SU-DHL-6 (cell line): ENCODE measurements at regions not wholly inside any gene's neighbourhood (a gene's known extent, or its start where the extent isn't known, plus 50 kb on each side); places are given as distances from the start of the nearest gene placed in this dataset.
"Not testable (repeated sequence)": the region's sequence is repeated elsewhere in the genome, so short reads cannot be mapped to it uniquely, and the experiment has no call there.

Experiments
- H2AFZ ChIP-seq: fragments of 200-600 bp; sonication (generic); 2 replicates; pipeline ENCODE4 v1.6.1; 2014; ENCODE audit warnings: low read depth, mild to moderate bottlenecking, moderate library complexity, mixed read lengths, antibody characterized with exemption, low read length; ENCODE audit not compliant: severe bottlenecking
- H3F3A ChIP-seq: fragments of 200-600 bp; shearing (Covaris generic); 2 replicates; pipeline ENCODE4 v1.6.0; 2016; ENCODE audit warnings: antibody characterized with exemption, mild to moderate bottlenecking; ENCODE audit not compliant: insufficient read depth
- H3K27ac ChIP-seq: fragments of 200-600 bp; sonication (generic); 2 replicates; pipeline ENCODE4 v1.5.1; 2016; ENCODE audit warnings: low read depth, mild to moderate bottlenecking, low read length, moderate library complexity, mixed read lengths
- H3K27me3 ChIP-seq: fragments of 200-600 bp; sonication (generic), shearing (Covaris generic); 2 replicates; pipeline ENCODE4 v1.6.0; 2014; ENCODE audit warnings: mild to moderate bottlenecking, low read length
- H3K36me3 ChIP-seq: fragments of 200-600 bp; sonication (generic); 2 replicates; pipeline ENCODE4 v1.6.1; 2014; ENCODE audit warnings: mild to moderate bottlenecking, low read length, mixed read lengths
- H3K4me2 ChIP-seq: fragments of 300-600, 200-600 bp; shearing (Covaris generic), sonication (generic); 2 replicates; pipeline ENCODE4 v1.6.0; 2014; ENCODE audit warnings: low read length, low read depth, mild to moderate bottlenecking; ENCODE audit not compliant: poor library complexity, severe bottlenecking
- H3K4me3 ChIP-seq: fragments of 200-600 bp; sonication (generic); 2 replicates; pipeline ENCODE4 v1.5.1; 2014; ENCODE audit warnings: antibody characterized with exemption, low read length, mild to moderate bottlenecking, mixed read lengths; ENCODE audit not compliant: insufficient read depth, poor library complexity, severe bottlenecking
- H3K79me2 ChIP-seq: fragments of 200-600 bp; sonication (generic); 2 replicates; pipeline ENCODE4 v1.6.1; 2014; ENCODE audit warnings: mild to moderate bottlenecking, low read length, moderate library complexity; ENCODE audit not compliant: insufficient read depth
- H3K9ac ChIP-seq: fragments of 200-600 bp; sonication (generic); 2 replicates; pipeline ENCODE4 v1.7.0; 2014; ENCODE audit warnings: mild to moderate bottlenecking, low read length
- H3K9me2 ChIP-seq: fragments of 200-600 bp; sonication (generic); replicated peaks from 2 replicates; pipeline ENCODE4 v1.6.1; 2014; ENCODE audit warnings: low read length; ENCODE audit not compliant: insufficient read depth
- H3K9me3 ChIP-seq: fragments of 200-600 bp; sonication (generic); 2 replicates; pipeline ENCODE4 v1.6.1; 2014; ENCODE audit warnings: low read length, mixed read lengths; ENCODE audit not compliant: insufficient read depth
- H4K20me1 ChIP-seq: fragments of 200-600 bp; sonication (generic); 2 replicates; pipeline ENCODE4 v1.6.1; 2014; ENCODE audit warnings: low read depth, mild to moderate bottlenecking, antibody characterized with exemption, low read length, moderate library complexity, mixed read lengths
- CTCF ChIP-seq: fragments of 200-600 bp; sonication (generic); IDR thresholded peaks from one replicate; pipeline ENCODE4 v1.5.1; 2017; ENCODE audit warnings: antibody characterized with exemption, mild to moderate bottlenecking, low read length, moderate library complexity; ENCODE audit not compliant: insufficient read depth, poor library complexity, severe bottlenecking
- EZH2phosphoT487 ChIP-seq: fragments of 200-600 bp; sonication (generic), shearing (Covaris generic); conservative IDR thresholded peaks from 2 replicates; pipeline ENCODE4 v1.6.1; 2018; ENCODE audit warnings: mild to moderate bottlenecking, antibody characterized with exemption, low read length, moderate library complexity, mixed read lengths

- Histone ChIP-seq H3K36me3 (no peaks in the 10 kb centered on the region), H2AFZ (no peak overlapping the region), H3K79me2 (no peaks in the 10 kb centered on the region), H3K9me3 (no peaks in the 10 kb centered on the region), H3K9me2 (no peaks in the 10 kb centered on the region), H3K4me3 (no peak overlapping the region), H3K27me3 (no peaks in the 10 kb centered on the region), H3F3A (no peaks in the 10 kb centered on the region), H4K20me1 (no peaks in the 10 kb centered on the region), H3K27ac (no peak overlapping the region), H3K9ac (no peak overlapping the region), H3K4me2 (no peak overlapping the region)
- TF ChIP-seq EZH2phosphoT487, result no peak
- TF ChIP-seq CTCF, result no peak
These were observed 256.9 kb upstream of the DUSP10 start for GRCh38 chr1:221998781-221999180.

GRCh38 chr1:221998186-221998612, 256.3 kb upstream of the DUSP10 start:
- H3K36me3 ChIP-seq, result no peaks in the 10 kb centered on the region
- no peaks in the 10 kb centered on the region for H3K9me2 ChIP-seq
- H3K9me3 ChIP-seq, result no peaks in the 10 kb centered on the region
- no peak overlapping the region for H2AFZ ChIP-seq
- H3K4me3 ChIP-seq, result no peak overlapping the region
- H3K27me3 ChIP-seq, result no peaks in the 10 kb centered on the region
- H3K27ac ChIP-seq, result no peak overlapping the region
- TF ChIP-seq CTCF (no peak), EZH2phosphoT487 (no peak)
- no peaks in the 10 kb centered on the region for H4K20me1 ChIP-seq
- no peaks in the 10 kb centered on the region for H3F3A ChIP-seq
- H3K79me2 ChIP-seq, result no peaks in the 10 kb centered on the region
- H3K9ac ChIP-seq, result no peak overlapping the region
- no peak overlapping the region for H3K4me2 ChIP-seq

GRCh38 chr1:221997012-221997411, 255.1 kb upstream of the DUSP10 start:
- H3K36me3 ChIP-seq, H3K27ac ChIP-seq, H4K20me1 ChIP-seq, H3K9ac ChIP-seq, H3K79me2 ChIP-seq, H3F3A ChIP-seq, H3K27me3 ChIP-seq, H3K9me3 ChIP-seq, H3K9me2 ChIP-seq, H3K4me2 ChIP-seq, H3K4me3 ChIP-seq, H2AFZ ChIP-seq: not testable (repeated sequence)

GRCh38 chr1:221994939-221995338, 253.1 kb upstream of the DUSP10 start:
- Histone ChIP-seq H3K4me2 (no peak overlapping the region), H3K27ac (no peak overlapping the region), H3K79me2 (no peaks in the 10 kb centered on the region), H3K9me2 (no peaks in the 10 kb centered on the region), H3K9me3 (no peaks in the 10 kb centered on the region), H3K9ac (no peak overlapping the region), H4K20me1 (no peaks in the 10 kb centered on the region), H2AFZ (no peak overlapping the region), H3F3A (no peaks in the 10 kb centered on the region), H3K4me3 (no peak overlapping the region), H3K36me3 (no peaks in the 10 kb centered on the region), H3K27me3 (no peaks in the 10 kb centered on the region)
- TF ChIP-seq CTCF (no peak), EZH2phosphoT487 (no peak)
